ENCODE measurements at regions not wholly inside any gene's neighbourhood (a gene's known extent, or its start where the extent isn't known, plus 50 kb on each side); places are given as distances from the start of the nearest gene placed in this dataset.

- Histone ChIP-seq H3K4me1 (replicated peaks in 1 of 2) (peaks cover 0 to 7% of the 10 kb centered on the region in 2 donors), H3K27ac (no peak overlapping the region), H3K27me3 (no peaks in the 10 kb centered on the region), H3K36me3 (replicated peaks in 1 of 2) (no peaks in the 10 kb centered on the region), H3K4me3 (no peak overlapping the region), H3K9me3 (replicated peaks in 1 of 3) (no peaks in the 10 kb centered on the region)
- intact Hi-C loops (cut with DNase I): no loop called here
- no peak for DNase-seq
- no peak for TF ChIP-seq CTCF (IDR thresholded peaks at IDR 0.05)
- TF ChIP-seq POLR2A (IDR thresholded peaks at IDR 0.05): no peak
- WGBS, 4 donors: 87 to 90% (median 89%) methylated on average over 6 to 9 of the region's 9 CpGs
Measured at GRCh38 chr9:89739916-89740315, 135.1 kb downstream of the GADD45G start.

GRCh38 chr9:89740722-89741121 lies 135.9 kb downstream of the GADD45G start:
- Histone ChIP-seq H3K27ac (no peak overlapping the region), H3K4me1 (replicated peaks in 1 of 2) (peaks cover 0 to 7% of the 10 kb centered on the region in 2 donors), H3K36me3 (replicated peaks in 1 of 2) (no peaks in the 10 kb centered on the region), H3K9me3 (replicated peaks in 1 of 3) (no peaks in the 10 kb centered on the region), H3K27me3 (no peaks in the 10 kb centered on the region), H3K4me3 (no peak overlapping the region)
- TF ChIP-seq POLR2A (IDR thresholded peaks at IDR 0.05): no peak
- TF ChIP-seq CTCF (IDR thresholded peaks at IDR 0.05): no peak
- WGBS, 4 donors: 85 to 87% (median 86%) methylated on average over 8 of the region's 8 CpGs
- intact Hi-C loops (cut with DNase I): no loop called here
- DNase-seq: no peak

GRCh38 chr9:89742660-89743059 lies 137.8 kb downstream of the GADD45G start:
- no peaks in the 10 kb centered on the region for H3K9me3 ChIP-seq (replicated peaks in 1 of 3)
- intact Hi-C loops (cut with DNase I): no loop called here
- no peak overlapping the region for H3K27ac ChIP-seq
- peaks cover 0 to 7% of the 10 kb centered on the region in 2 donors for H3K4me1 ChIP-seq (replicated peaks in 1 of 2)
- no peaks in the 10 kb centered on the region for H3K36me3 ChIP-seq (replicated peaks in 1 of 2)
- TF ChIP-seq POLR2A (IDR thresholded peaks at IDR 0.05) (no peak), CTCF (IDR thresholded peaks at IDR 0.05) (no peak)
- 80 to 87% (median 82%) methylated on average over 6 of the region's 6 CpGs for WGBS, 4 donors
- H3K27me3 ChIP-seq: no peaks in the 10 kb centered on the region
- no peak for DNase-seq
- H3K4me3 ChIP-seq: no peak overlapping the region

- WGBS, 4 donors: 70 to 87% methylated on average over 5 of the region's 5 CpGs; no CpG with 5 or more reads in 2 of the 4 donors
- intact Hi-C loops (cut with DNase I): no loop called here
Measured at GRCh38 chr9:89743216-89743572, 138.4 kb downstream of the GADD45G start.

More at GRCh38 chr9:89743216-89743572, 138.4 kb downstream of the GADD45G start:
- TF ChIP-seq CTCF (IDR thresholded peaks at IDR 0.05) (no peak), POLR2A (IDR thresholded peaks at IDR 0.05) (no peak)
- Histone ChIP-seq H3K9me3 (replicated peaks in 1 of 3) (no peaks in the 10 kb centered on the region), H3K27ac (no peak overlapping the region), H3K4me3 (no peak overlapping the region), H3K27me3 (no peaks in the 10 kb centered on the region), H3K36me3 (replicated peaks in 1 of 2) (no peaks in the 10 kb centered on the region), H3K4me1 (replicated peaks in 1 of 2) (peaks cover 0 to 3% of the 10 kb centered on the region in 2 donors)
- no peak for DNase-seq
